A673 (cell line): ENCODE measurements at regions not wholly inside any gene's neighbourhood (a gene's known extent, or its start where the extent isn't known, plus 50 kb on each side); places are given as distances from the start of the nearest gene placed in this dataset.

ENCODE experiments used
- BruUV-seq: library from RNA; stranded (reverse); fragments of 400-500 nt; replicated peaks from 2 replicates; lab custom pipeline; 2021; lab: Mats Ljungman, UMichigan
- CTCF ChIA-PET: fragments of 300-600 bp; sonication (Branson Sonifier 250); formaldehyde crosslinking; loops from one replicate; lab custom pipeline; 2022; ENCODE audit warnings: antibody characterized with exemption; lab: Charles Lee
- POLR2A ChIA-PET: fragments of 300-600 bp; sonication (Branson Sonifier 250); formaldehyde crosslinking; loops from one replicate; lab custom pipeline; 2022; ENCODE audit warnings: antibody characterized with exemption; ENCODE audit not compliant: low non-redundant PET; lab: Charles Lee
- DNase-seq: peaks from one replicate; pipeline ENCODE4 v3.0.0-alpha.2; 2015; ENCODE audit warnings: low spot score
- H3K27ac ChIP-seq: fragments of 200-600 bp; sonication (generic); 2 replicates; pipeline ENCODE4 v1.5.1; 2016; ENCODE audit warnings: mixed run types, low read depth, mild to moderate bottlenecking, mixed read lengths, antibody characterized with exemption, low read length; ENCODE audit not compliant: poor library complexity, severe bottlenecking
- H3K27me3 ChIP-seq: fragments of 200-600 bp; sonication (generic); replicated peaks from 2 replicates; pipeline ENCODE4 v1.6.1; 2017; ENCODE audit warnings: mixed run types, low read depth, mild to moderate bottlenecking, mixed read lengths, antibody characterized with exemption, low read length; ENCODE audit not compliant: insufficient read depth, poor library complexity
- H3K36me3 ChIP-seq: fragments of 200-600 bp; sonication (generic); 2 replicates; pipeline ENCODE4 v1.6.1; 2016; ENCODE audit warnings: mixed run types, mild to moderate bottlenecking, mixed read lengths, antibody characterized with exemption, low read length; ENCODE audit not compliant: insufficient read depth, poor library complexity, severe bottlenecking
- H3K4me1 ChIP-seq: fragments of 200-600 bp; sonication (generic); 2 replicates; pipeline ENCODE4 v1.6.1; 2017; ENCODE audit warnings: mixed run types, mild to moderate bottlenecking, mixed read lengths, antibody characterized with exemption, low read length; ENCODE audit not compliant: insufficient read depth, poor library complexity, severe bottlenecking
- H3K4me3 ChIP-seq: fragments of 200-600 bp; sonication (generic); 2 replicates; pipeline ENCODE4 v1.5.1; 2016; ENCODE audit warnings: low read depth, mixed run types, mild to moderate bottlenecking, mixed read lengths, low read length; ENCODE audit not compliant: poor library complexity, severe bottlenecking
- H3K9me3 ChIP-seq: fragments of 200-600 bp; sonication (generic); 2 replicates; pipeline ENCODE4 v1.6.1; 2016; ENCODE audit warnings: mixed run types, low read depth, mild to moderate bottlenecking, mixed read lengths, antibody characterized with exemption, low read length; ENCODE audit not compliant: poor library complexity, severe bottlenecking
- CTCF ChIP-seq: fragments of 300-800, 200-600 bp; sonication (generic); conservative IDR thresholded peaks from 2 replicates; pipeline ENCODE4 v1.5.1; 2017; ENCODE audit warnings: low read depth, mild to moderate bottlenecking, antibody characterized with exemption, low read length, moderate library complexity, mixed read lengths
- EZH2 ChIP-seq: fragments of 200-600 bp; sonication (generic); IDR thresholded peaks from 2 replicates; pipeline ENCODE4 v1.6.1; 2017; ENCODE audit warnings: borderline replicate concordance, low read depth, mild to moderate bottlenecking, mixed read lengths, antibody characterized with exemption, low read length; ENCODE audit not compliant: poor library complexity, severe bottlenecking
- intact Hi-C: fragments of 100-400 bp; cut with micrococcal nuclease; formaldehyde crosslinking; loops from one replicate; pipeline ENCODE4 v1.10.0; 2022; ENCODE audit not compliant: unreplicated experiment

- Histone ChIP-seq H3K27ac (no peak overlapping the region), H3K36me3 (no peaks in the 10 kb centered on the region), H3K4me1 (no peaks in the 10 kb centered on the region), H3K4me3 (no peak overlapping the region), H3K27me3 (no peaks in the 10 kb centered on the region), H3K9me3 (no peaks in the 10 kb centered on the region)
- no peak for TF ChIP-seq CTCF
- TF ChIP-seq EZH2 = no peak
- ChIA-PET POLR2A (no interaction called here), CTCF (no interaction called here)
- intact Hi-C loops = no loop called here
- BruUV-seq = no TSS peak
- DNase-seq = no peak
Observed at GRCh38 chr11:92759571-92760214, 209.8 kb upstream of the MTNR1B start.

GRCh38 chr11:92762121-92762540 lies 207.3 kb upstream of the MTNR1B start:
- no peak overlapping the region for H3K27ac ChIP-seq
- POLR2A ChIA-PET = no interaction called here
- no peaks in the 10 kb centered on the region for H3K27me3 ChIP-seq
- CTCF ChIA-PET = no interaction called here
- H3K36me3 ChIP-seq = no peaks in the 10 kb centered on the region
- H3K4me3 ChIP-seq = no peak overlapping the region
- DNase-seq = no peak
- TF ChIP-seq EZH2 (no peak), CTCF (no peak)
- BruUV-seq = no TSS peak
- H3K9me3 ChIP-seq = no peaks in the 10 kb centered on the region
- H3K4me1 ChIP-seq = peaks cover 19% of the 10 kb centered on the region
- intact Hi-C loops = no loop called here

GRCh38 chr11:92763336-92763735 lies 206.1 kb upstream of the MTNR1B start:
- Histone ChIP-seq H3K4me3 (no peak overlapping the region), H3K27ac (no peak overlapping the region), H3K36me3 (no peaks in the 10 kb centered on the region), H3K4me1 (peaks cover 22% of the 10 kb centered on the region), H3K27me3 (no peaks in the 10 kb centered on the region), H3K9me3 (no peaks in the 10 kb centered on the region)
- no TSS peak for BruUV-seq
- TF ChIP-seq CTCF (no peak), EZH2 (no peak)
- intact Hi-C loops = no loop called here
- POLR2A ChIA-PET = no interaction called here
- no peak for DNase-seq
- CTCF ChIA-PET = no interaction called here
